ENCODE measurements at regions not wholly inside any gene's neighbourhood (a gene's known extent, or its start where the extent isn't known, plus 50 kb on each side); places are given as distances from the start of the nearest gene placed in this dataset.

DNA sequence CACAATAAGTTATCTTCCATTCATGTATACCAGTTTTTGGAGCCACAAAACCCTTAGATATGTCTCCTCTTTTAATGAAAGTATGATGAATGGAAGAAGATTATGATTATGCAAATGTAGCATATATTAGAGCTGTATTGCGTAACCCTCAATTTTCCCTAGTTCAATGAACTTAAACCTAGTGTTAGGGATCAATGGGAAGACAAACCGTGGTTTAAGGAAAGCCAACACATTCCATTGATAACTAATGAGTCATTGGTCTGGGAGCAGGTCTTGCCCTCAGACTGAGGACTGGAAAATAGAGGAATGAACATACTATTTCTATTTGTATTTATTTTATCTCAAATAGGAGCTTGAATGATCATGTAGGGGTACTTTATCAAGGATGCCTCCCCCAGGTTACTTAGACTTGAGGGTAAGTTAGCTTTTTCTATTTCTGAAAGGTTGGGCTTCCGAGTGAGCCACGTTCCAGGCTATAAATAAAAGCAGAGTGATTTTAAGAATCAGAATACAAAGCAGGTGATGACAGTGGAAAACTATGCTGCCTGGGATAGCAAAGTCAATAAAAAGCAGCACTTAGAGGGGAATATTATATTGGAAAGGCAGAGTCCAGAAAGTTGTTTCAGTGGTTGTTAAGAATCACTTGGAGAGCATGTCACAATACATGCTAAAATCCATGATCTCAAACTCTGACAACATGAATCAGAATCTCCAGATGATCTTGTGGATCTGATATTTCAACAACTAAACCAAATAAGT is 356.0 kb downstream of the ADAM29 start:
- TF ChIP-seq, protein P1, sequence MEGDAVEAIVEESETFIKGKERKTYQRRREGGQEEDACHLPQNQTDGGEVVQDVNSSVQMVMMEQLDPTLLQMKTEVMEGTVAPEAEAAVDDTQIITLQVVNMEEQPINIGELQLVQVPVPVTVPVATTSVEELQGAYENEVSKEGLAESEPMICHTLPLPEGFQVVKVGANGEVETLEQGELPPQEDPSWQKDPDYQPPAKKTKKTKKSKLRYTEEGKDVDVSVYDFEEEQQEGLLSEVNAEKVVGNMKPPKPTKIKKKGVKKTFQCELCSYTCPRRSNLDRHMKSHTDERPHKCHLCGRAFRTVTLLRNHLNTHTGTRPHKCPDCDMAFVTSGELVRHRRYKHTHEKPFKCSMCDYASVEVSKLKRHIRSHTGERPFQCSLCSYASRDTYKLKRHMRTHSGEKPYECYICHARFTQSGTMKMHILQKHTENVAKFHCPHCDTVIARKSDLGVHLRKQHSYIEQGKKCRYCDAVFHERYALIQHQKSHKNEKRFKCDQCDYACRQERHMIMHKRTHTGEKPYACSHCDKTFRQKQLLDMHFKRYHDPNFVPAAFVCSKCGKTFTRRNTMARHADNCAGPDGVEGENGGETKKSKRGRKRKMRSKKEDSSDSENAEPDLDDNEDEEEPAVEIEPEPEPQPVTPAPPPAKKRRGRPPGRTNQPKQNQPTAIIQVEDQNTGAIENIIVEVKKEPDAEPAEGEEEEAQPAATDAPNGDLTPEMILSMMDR (tag by site-specific recombination; IDR thresholded peaks at IDR 0.05): no peak
- TF ChIP-seq ZNF670 (tag by site-specific recombination; IDR thresholded peaks at IDR 0.05; ENCODE audit: low read depth): no peak
- TF ChIP-seq, protein P2, sequence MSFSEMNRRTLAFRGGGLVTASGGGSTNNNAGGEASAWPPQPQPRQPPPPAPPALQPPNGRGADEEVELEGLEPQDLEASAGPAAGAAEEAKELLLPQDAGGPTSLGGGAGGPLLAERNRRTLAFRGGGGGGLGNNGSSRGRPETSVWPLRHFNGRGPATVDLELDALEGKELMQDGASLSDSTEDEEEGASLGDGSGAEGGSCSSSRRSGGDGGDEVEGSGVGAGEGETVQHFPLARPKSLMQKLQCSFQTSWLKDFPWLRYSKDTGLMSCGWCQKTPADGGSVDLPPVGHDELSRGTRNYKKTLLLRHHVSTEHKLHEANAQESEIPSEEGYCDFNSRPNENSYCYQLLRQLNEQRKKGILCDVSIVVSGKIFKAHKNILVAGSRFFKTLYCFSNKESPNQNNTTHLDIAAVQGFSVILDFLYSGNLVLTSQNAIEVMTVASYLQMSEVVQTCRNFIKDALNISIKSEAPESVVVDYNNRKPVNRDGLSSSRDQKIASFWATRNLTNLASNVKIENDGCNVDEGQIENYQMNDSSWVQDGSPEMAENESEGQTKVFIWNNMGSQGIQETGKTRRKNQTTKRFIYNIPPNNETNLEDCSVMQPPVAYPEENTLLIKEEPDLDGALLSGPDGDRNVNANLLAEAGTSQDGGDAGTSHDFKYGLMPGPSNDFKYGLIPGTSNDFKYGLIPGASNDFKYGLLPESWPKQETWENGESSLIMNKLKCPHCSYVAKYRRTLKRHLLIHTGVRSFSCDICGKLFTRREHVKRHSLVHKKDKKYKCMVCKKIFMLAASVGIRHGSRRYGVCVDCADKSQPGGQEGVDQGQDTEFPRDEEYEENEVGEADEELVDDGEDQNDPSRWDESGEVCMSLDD (tag by site-specific recombination; IDR thresholded peaks at IDR 0.05): no peak
- no peak for TF ChIP-seq ZNF341 (tag by site-specific recombination; IDR thresholded peaks at IDR 0.05; ENCODE audit: low read depth)
- no peak for TF ChIP-seq KLF1 (tag by site-specific recombination; IDR thresholded peaks at IDR 0.05)
- no peak for TF ChIP-seq ZNF175 (tag by site-specific recombination; IDR thresholded peaks at IDR 0.05)

Measured in HEK293 (cell line).